Endothelial cell (in vitro differentiated cells): ENCODE measurements at regions not wholly inside any gene's neighbourhood (a gene's known extent, or its start where the extent isn't known, plus 50 kb on each side); places are given as distances from the start of the nearest gene placed in this dataset.

Experiments used
- DNase-seq: peaks from one replicate; pipeline ENCODE4 v3.0.0; 2021; ENCODE audit warnings: low spot score
- H3K27ac Mint-ChIP-seq: one replicate; pipeline ENCODE4 v1.8.0; 2021; ENCODE audit warnings: mixed read lengths, inconsistent platforms; ENCODE audit not compliant: unreplicated experiment
- H3K27me3 Mint-ChIP-seq: one replicate; pipeline ENCODE4 v1.8.0; 2021; ENCODE audit warnings: mild to moderate bottlenecking, moderate library complexity, mixed read lengths, inconsistent platforms; ENCODE audit not compliant: unreplicated experiment
- H3K36me3 Mint-ChIP-seq: one replicate; pipeline ENCODE4 v1.8.0; 2021; ENCODE audit warnings: mild to moderate bottlenecking, low read depth, mixed read lengths, inconsistent platforms; ENCODE audit not compliant: unreplicated experiment
- H3K4me1 Mint-ChIP-seq: one replicate; pipeline ENCODE4 v1.8.0; 2021; ENCODE audit warnings: mild to moderate bottlenecking, mixed read lengths, inconsistent platforms; ENCODE audit not compliant: unreplicated experiment
- H3K4me3 Mint-ChIP-seq: one replicate; pipeline ENCODE4 v1.8.0; 2021; ENCODE audit warnings: mild to moderate bottlenecking, mixed read lengths, inconsistent platforms; ENCODE audit not compliant: unreplicated experiment
- H3K9me3 Mint-ChIP-seq: one replicate; pipeline ENCODE4 v1.8.0; 2021; ENCODE audit warnings: mixed read lengths, inconsistent platforms; ENCODE audit not compliant: unreplicated experiment
- CTCF ChIP-seq: fragments of 200-600 bp; sonication (generic); IDR thresholded peaks from one replicate; pipeline ENCODE4 v1.5.0; 2021; ENCODE audit warnings: antibody characterized with exemption; ENCODE audit not compliant: unreplicated experiment

GRCh38 chr10:33489501-33490176, 155.2 kb upstream of the NRP1 start:
- TF ChIP-seq CTCF, result no peak
- DNase-seq, result no peak
- peaks cover 8% of the 10 kb centered on the region for H3K4me1 Mint-ChIP-seq
- no peaks in the 10 kb centered on the region for H3K9me3 Mint-ChIP-seq
- no peak overlapping the region for H3K27ac Mint-ChIP-seq
- no peak overlapping the region for H3K4me3 Mint-ChIP-seq
- no peaks in the 10 kb centered on the region for H3K27me3 Mint-ChIP-seq
- H3K36me3 Mint-ChIP-seq, result no peaks in the 10 kb centered on the region

GRCh38 chr10:33487014-33487776, 152.7 kb upstream of the NRP1 start:
- Mint-ChIP-seq H3K4me1 (peaks cover 8% of the 10 kb centered on the region), H3K36me3 (no peaks in the 10 kb centered on the region)
- no peak for DNase-seq

GRCh38 chr10:33485276-33485675, 150.8 kb upstream of the NRP1 start:
- DNase-seq, result no peak
- Mint-ChIP-seq H3K36me3 (no peaks in the 10 kb centered on the region), H3K9me3 (no peaks in the 10 kb centered on the region), H3K4me3 (no peak overlapping the region), H3K27ac (peak overlapping the region; percentile 13), H3K27me3 (no peaks in the 10 kb centered on the region), H3K4me1 (peaks cover 8% of the 10 kb centered on the region)
- TF ChIP-seq CTCF, result no peak

More at GRCh38 chr10:33487014-33487776, 152.7 kb upstream of the NRP1 start:
- Mint-ChIP-seq H3K9me3 (no peaks in the 10 kb centered on the region), H3K27ac (no peak overlapping the region), H3K27me3 (no peaks in the 10 kb centered on the region), H3K4me3 (no peak overlapping the region)
- no peak for TF ChIP-seq CTCF

- no peak for DNase-seq
- peak overlapping the region; percentile 13 for H3K27ac Mint-ChIP-seq
Observed at GRCh38 chr10:33484787-33485186, 150.3 kb upstream of the NRP1 start.

More at GRCh38 chr10:33484787-33485186, 150.3 kb upstream of the NRP1 start:
- Mint-ChIP-seq H3K4me1 (peaks cover 8% of the 10 kb centered on the region), H3K4me3 (no peak overlapping the region), H3K27me3 (no peaks in the 10 kb centered on the region), H3K9me3 (no peaks in the 10 kb centered on the region), H3K36me3 (no peaks in the 10 kb centered on the region)
- no peak for TF ChIP-seq CTCF
